ENCODE measurements at regions not wholly inside any gene's neighbourhood (a gene's known extent, or its start where the extent isn't known, plus 50 kb on each side); places are given as distances from the start of the nearest gene placed in this dataset.

DNA sequence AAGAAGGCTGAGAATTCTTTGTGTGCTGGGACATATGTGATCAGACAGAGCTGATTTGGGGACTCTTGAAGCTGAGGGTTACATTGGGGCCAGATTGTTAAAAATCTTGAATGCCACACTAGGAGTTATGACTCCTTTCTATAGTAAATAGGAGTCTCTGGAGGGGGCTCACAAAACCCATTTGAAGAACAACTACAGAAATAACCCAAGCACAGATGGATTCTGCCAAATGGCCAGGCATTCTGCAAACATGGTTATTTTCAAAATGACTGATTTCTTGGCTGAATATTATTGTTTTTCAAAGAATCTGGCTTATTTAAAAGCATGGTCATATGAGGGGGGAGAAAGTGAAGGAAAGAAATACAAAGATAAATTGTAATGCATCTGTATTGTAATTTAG is 625.5 kb upstream of the TENM4 start:
- no peak for DNase-seq

DNA sequence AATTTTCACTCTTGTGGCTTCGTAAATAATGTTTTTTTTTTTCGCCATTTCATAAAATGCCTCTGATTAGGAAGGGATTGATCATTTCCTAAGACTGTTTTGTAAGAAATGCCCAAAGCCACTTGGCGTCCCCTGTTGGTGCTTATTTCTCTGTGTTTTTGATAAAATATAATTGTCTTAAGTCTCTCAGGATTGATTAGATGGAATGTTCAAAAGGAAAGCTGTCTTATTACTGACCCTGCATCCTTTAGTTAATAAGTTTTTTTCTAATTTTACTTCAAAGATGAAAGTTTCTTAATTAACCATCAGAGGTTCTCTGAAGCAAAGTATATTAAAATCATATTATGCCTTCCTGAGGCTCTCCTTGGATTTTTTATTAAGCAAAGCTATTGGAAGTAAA is 624.3 kb upstream of the TENM4 start:
- no peak for DNase-seq

DNA sequence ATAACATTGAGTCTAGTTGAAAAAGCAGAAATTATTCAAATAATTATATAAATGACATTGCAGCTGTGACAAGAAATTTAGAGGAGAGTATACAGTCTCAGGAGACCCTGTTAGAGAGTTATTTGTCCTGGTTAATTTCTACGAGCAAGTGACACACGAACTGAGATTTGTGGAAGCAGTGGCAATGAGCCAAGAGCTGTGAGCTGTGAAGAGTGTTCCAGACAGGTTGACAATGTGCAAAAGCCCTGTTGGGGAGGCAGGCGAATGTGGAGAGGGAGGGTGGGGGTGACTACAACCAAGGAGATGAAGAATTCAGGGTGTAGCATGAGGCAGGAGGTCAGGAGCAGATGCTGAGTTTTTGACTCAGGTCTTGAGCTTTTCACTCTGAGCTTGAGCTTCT is 620.2 kb upstream of the TENM4 start:
- no peak for DNase-seq

DNA sequence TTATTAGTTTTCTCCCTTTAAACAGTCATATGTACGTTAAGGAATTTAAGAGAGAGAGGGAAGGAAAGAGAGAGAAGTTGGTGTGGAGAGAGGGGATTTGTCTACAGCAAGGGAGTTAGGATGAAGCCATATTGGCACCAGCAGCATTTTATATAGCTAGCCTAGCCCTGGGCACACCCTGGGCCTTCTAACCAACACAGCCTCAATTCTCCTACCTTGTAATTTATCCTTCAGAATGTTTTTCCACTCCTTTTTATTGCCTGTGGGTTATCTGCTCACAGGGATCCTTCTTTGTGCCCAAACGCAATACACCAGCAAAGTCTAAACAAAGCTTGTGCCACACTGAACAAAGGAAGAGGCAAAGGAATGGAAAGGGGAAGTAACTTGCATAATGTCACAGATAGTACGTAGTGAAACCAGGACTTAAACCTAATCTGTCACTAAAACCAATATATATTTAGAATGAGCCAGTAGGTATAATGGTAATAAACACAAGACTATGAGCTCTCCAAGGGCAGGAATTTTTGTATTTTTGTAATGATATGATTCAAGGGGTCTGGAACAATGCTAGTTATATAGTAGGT is 613.8 kb upstream of the TENM4 start:
- no peak for DNase-seq

DNA sequence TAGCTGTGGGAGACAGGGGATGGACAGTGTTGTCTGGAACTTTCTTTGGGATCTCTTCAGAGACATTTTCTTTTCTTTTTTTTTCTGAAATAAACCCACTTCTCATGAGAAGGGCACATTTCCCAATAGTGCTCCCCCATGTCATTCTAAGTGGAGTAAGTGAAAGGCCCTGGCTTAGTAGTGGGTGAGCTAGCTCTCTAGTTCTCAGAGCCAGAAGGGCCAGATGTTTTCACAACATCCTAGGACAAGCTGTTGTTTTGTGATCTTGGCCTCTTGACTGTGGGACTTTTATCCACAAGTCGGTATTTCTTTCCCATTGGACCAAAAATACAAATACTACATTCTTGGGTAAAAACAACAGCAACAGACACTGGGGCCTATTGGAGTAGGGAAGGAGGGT is 607.7 kb upstream of the TENM4 start:
- DNase-seq: no peak

DNA sequence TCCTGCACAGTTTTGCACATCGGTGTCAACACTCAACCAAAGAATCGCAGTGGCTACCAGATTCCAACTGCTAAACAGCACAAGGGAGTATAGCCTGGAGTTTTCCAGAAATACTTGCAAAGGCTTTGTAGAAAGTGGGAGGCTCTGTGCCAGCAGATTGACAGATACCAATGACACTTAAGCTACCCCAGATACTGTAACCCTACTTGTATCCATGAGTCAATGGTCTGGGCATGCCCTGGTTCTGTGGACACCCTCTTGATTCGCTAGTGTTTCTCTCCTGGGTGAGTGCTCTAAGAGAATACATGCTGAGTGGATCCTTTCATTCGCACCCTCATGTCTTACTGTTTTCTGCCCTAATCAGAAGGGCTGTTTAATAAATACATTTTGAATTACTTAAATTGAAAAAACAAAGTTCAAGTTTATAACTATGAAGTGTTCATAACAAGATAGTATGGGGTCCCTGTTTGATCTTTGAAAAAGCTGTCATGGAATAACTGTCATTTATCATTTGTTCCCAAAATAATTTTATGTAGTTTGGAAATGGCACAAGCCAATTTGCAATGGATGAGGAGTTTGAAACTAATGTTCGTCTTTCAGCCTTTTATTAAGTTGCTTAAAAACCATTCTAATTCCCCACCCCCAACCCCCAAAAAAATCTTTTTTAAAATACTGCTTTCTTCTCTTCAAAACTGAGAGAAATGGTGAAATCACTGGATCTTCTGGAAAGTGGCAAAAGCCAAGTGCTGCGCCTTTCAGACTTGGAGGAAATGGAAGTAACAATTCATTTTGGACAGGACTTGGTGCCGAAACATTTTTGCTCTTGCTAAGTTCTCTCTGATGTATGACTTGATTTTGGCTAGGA is 600.5 kb upstream of the TENM4 start:
- no peak for DNase-seq

DNA sequence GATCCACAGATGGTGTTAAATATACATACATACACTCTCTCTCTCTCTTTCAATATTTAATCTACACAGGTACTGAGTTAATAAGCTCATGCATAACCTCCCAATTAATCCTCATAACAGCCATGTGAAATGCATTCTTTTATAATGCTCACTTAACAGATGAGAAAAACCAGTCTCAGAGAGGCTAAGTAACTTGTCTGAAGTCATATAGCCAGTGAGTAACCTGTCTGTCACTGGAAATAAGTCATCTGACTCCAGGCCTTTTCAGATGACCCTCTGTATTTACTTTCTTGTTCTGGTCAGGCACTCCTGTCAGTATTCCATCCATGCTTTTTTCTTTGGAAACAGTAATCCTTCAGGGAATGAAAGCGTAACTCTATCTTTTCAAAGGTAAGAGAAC is 594.0 kb upstream of the TENM4 start:
- no peak for DNase-seq

DNA sequence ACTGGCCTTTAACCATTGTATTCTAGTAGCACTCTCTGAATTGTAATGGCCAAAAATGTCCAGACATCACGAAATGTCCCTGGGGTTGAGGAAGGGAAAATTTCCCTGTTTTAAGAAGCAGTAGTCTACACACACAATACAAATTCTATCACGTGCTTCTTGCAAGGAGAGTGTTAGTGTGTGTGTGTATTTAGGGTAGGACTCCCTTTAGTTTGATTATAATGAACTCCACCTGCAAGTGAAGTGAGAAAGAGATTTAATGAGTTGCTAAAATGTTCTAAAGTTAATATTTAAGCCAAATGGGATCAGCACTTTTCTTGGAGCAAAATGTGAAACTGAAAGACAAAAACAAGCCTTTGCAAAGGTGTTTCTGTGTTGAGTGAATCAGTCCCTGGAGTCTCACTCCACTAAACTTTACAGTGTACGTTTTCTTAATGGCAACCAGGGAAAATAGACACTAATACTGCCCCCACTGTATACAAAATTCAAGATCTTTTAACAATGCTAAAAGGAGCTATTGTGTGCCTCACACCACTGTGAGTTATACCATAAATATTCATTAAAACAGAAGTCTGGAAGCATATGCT is 590.3 kb upstream of the TENM4 start:
- no peak for DNase-seq

DNA sequence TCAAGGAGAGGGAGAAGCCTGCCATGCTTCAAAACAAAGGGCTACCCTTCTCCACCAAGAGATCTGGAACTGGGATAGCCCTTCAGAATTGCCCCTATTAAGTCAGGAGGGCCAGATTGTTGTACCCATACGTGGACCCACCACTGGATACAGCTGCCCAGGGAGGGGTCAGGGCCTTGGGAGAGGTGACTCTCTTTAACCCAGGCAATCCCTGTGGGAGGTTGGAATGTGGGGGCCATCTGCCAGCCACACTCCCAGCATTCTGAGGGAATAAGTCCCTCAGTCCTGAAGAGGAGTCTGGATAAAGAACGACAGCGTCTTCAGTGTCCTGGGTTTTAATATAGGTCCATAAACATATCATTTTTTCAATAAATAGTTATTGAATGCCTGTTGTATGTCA is 588.2 kb upstream of the TENM4 start:
- no peak for DNase-seq

DNA sequence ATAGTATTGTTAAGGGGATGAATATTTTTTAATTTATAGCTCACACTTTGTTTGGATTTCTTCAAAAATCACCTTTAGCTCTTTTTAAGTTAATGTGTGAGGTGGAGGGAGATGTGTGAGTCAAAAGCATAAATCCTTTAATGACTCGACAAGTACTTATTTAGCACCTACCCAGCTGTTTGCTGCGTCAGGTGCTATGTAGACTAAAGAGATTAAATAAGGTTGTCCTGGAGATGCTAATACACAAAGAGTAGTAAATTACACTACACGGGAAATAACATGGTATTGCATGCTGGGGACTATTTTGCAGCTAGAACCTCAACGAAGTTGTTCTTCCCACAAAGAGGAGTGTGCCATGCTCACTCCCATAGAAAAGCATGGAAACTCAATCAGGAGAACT is 583.3 kb upstream of the TENM4 start:
- DNase-seq: no peak

DNA sequence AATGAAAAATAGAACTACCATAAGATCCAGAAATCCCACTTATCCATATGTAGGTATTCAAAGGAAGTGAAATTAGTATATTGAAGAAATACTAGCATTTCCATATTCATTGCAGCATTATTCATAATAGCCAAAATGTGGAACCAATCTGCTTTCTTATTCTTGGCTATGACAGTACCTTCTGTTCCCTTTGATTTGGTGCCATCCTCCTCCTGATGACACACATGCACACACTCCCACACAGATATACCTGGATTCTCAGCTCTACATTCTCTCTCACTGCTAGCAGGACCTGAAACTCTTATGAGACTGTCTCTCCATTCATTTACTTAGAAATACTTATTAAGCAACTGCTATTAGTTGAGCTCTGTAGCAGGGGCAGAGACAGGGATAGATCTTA is 582.6 kb upstream of the TENM4 start:
- DNase-seq: no peak

DNA sequence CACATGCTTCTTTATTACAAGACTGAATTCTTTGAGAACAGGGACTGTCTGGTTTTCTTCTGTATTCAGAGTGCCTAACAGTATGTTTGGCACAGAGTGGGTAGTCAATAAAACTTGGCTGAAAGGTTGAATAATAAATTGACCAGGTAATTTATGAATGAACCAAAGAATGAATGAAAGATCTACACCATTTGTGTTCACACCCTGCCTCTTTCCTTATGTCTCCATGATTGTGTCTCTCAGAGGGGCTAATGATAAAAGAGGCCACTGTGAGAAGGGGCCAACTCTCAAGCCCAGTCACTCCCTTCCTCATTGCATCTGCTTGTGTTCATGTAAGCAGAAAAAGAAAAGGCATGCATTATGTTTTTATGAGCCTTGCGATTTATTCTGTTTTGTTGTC is 569.7 kb upstream of the TENM4 start:
- no peak for DNase-seq

DNA sequence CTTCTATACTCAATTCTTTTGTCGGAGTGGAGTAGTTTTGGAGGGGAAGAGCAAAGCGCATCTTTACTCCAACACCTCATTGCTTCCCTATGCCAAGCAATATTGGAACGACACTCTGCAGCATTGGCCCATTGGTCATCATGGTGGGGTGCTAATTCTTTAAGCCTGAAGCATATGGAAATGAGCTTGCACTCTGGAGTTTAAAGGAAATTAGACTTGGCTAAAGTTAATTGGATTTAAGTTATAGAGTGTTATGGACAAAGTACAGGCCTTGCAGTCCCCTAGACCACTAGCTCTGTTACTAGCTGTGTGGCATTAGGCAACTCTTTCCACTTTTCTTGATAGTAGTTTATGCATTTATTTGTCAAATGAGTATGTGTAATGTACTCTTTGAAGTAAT is 568.3 kb upstream of the TENM4 start:
- no peak for DNase-seq

DNA sequence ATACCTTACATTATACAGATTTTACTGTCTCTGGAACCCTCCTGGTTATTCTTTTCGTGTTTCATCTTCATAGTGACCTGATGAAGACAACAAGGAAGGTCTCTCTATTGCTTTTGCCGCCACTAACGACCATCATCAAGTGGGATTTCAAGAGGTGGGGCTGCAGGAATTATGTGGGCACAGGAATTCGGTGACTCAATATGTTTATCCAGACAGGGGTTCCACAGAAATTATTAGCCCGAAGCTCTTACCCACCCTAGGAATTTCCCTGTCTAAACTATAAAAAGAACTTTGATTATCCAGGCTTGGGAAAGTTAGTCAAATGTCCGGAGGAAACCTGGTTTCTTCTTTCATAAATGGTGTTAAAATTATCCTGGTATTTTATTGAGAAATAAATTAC is 566.8 kb upstream of the TENM4 start:
- DNase-seq: no peak

DNA sequence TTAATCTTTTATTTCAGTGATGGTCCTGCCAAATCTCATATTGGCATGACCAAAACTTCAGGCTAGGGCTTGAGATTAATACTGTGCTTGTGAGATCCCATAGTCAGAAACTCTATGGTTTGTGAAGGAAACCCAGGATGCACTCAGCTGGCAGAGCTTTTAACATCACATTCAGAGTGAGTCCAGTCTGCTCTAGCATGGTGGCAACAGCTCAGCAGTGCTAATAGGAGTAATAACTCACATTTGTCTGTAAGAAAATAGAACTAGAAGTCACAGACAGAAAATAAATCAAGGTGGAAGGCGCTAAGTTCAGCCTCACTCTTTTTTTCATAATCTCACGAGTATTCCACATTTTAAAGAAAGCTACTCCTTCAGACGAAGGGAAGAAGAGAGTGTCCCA is 549.3 kb upstream of the TENM4 start:
- DNase-seq: no peak

DNA sequence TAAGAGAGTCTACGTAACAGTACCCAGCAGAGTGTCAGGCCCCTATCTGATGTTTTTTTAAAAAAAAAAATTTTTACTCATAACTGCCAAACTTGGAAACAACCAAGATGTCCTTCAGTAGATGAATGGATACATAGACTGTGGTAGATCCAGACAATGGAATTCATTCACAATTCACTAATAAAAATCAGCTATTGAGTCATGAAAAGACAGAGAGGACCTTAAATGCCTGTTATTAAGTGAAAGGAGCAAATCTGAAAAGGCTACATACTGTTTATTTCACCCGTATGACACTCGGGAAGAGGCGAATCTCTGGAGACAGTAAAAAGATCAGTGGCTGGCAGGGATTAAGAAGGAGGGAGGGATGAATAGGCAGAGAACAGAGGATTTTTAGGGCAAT is 541.4 kb upstream of the TENM4 start:
- DNase-seq: no peak

DNA sequence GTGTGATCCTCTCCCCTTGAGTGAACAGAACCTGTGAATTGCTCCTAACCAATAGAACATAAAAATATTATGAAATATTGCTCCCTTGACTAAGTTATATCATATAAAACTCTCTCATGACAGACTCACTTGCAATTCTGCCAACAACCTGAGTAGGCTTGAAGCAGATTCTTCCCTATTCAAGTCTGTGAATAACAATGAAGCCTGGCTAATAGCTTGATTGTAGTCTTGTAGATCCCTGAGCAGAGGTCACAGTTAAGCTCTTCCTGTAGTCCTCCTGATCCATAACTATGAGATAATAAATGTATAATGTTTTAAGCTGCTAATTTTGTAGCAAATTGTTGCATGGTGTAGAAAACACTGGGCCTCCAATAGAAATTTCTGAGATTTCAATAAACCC is 540.1 kb upstream of the TENM4 start:
- no peak for DNase-seq

DNA sequence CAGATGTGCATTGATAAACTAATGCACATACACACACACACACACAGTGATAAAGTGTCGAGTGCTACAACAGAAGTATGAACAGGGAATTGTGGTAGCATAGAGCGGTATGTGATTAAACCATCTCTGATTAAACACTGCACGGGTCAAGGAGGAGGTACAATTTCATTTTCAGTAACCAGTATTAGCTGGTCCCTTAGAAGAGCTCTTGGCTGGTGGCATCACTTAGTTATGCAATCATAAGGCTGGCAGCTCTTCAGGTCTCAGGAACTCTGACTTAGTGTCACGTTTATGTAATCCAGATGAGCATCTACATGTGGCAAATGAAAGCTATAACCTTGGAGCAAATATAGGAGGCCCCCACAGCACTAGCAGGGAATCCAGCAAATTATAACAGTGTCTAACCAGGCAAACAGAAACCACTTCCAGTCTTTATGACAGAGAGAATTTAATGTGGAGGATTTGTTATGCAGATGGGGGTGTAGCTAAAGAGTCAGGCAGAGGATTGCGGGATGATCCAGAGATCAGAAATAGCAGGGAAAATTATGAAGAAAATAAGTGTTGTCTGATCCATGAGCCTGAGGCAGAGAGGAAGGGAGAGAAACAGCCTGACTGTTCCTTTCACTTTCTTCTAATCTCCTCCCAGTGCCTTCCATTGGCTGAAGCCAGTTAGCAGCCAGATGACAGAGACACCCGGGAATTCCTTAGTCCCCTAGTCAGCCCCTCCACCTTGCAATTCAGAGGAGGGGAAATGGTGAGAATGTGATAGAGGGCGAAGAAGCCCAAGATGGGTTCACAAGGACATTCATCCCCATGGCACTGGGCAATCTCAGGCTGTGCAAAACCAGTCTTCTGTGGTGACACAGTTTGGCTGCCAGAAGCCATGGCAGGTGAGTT is 533.1 kb upstream of the TENM4 start:
- DNase-seq: no peak

DNA sequence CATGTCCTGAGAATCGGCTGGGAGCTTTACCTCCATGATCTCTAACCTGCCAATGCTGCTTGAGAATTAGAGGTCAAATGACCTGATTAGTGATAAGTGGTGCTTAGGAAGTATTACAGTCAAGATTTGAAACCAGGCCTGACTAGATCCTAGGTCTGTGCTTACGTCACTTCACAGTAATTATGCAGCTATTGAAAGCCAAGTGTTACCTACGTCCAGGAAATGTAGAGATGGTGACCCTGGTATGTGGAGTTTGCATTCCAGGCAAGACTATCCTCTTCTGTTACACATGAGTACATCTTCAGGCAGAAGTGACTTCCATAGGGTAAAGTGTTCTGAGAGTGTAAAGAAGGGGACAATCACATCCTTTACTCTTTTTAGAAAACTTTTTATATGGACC is 530.4 kb upstream of the TENM4 start:
- DNase-seq: no peak

DNA sequence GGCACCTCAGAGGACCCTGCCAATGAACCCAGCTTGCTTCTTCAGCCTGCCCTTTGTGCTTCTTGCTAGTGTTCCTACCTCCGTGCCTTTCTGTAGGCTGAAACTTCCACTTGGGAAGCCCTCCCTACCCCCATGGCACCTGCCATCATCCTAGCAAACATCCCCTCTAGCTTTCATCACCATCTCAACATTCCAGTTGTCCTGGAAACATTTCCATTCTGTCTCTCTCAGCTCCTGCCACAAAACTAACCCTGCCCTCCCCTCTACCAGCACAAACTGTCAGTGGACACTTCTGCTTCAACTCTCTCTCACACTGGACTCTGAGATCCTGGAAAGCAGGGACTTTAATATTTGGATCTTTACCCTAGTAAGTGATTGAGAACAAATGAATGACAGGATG is 525.8 kb upstream of the TENM4 start:
- no peak for DNase-seq

DNA sequence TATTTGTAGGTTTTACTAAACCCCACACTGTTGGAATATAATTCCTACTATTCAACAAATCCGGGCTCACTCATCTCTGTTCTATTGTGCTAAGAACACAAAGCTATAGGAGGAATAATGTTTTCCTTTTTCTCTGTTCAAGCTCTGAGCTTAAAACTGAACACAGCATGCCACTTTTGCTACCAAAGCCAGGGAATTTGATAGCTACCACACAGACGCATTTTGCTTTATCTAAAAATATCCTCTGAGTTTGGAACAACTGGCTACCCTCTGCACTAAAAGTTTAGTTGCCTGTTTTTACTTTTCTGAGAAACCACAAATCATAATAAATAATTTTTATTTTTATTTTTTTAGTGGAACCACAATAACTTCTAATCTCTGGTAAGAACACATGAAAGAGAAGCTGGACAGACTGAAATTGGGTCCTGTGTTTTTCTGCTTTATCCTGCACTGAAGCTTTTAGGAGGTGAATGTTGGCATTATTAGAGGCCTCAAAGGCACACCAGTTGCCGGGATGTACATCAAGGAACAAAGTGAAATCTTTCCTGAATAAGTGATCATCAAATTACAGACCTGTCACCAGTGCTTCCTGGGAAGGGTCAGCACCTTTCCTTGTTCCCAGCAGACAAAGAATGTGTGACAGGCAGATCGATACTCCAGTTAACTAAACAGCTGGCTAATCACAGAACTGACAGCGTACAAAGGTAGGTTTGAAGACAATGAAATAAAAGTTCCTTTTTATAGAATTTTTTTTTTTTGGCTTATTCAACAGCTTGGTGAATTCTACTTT is 523.2 kb upstream of the TENM4 start:
- DNase-seq: no peak

DNA sequence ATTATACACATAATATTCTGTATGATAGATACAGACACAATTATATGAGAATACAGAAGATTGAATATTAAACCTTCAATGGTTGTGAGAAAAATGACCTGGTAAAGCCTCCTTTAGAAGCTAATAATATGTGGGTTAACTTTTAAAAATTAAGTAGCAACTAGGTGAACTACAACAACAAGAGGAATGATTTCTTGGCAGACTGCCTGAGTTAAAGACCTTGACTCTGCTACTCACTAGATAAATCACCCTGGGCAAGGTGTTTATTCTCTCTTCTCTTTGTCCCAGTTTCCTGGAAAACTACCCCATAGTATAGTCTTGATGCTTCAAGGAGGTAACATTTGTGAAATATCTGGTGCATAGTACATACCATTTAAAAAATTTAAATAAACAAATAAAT is 519.6 kb upstream of the TENM4 start:
- no peak for DNase-seq

DNA sequence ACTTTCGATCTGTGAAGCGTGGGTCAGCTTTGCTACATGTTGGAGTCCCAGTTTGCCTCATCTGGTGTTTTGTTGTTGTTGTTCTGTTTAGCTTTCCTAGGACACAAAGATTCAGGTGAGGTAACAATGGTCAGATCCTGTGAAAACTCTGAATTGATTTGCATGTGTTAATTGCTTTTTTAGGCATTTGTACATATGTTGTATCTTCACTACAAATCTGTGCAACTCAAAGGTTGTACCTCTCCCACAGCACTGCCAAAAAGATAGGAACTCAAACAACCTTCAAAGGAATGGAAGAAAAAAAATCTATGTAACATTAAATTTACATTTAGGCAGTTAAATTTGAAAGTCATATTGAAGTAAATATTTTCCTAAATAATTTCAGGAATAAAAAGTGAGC is 518.5 kb upstream of the TENM4 start:
- no peak for DNase-seq

Measured in CD4-positive, alpha-beta T cell treated with Interferon alpha-2 for 1 hour (primary cell).